RPMI7951 (cell line): ENCODE measurements at regions not wholly inside any gene's neighbourhood (a gene's known extent, or its start where the extent isn't known, plus 50 kb on each side); places are given as distances from the start of the nearest gene placed in this dataset.
A peak's percentile ranks its signal among the peaks of the same experiment; 100 is the strongest.
"Not testable (repeated sequence)": the region's sequence is repeated elsewhere in the genome, so short reads cannot be mapped to it uniquely, and the experiment has no call there.

Source experiments
- DNase-seq: peaks from one replicate; pipeline ENCODE4 v3.0.0-alpha.2; 2012; ENCODE audit warnings: low read depth

GRCh38 chr4:118587946-118588345 lies 97.2 kb upstream of the METTL14 start:
- DNase-seq = no peak

- DNase-seq = no peak
Observed at GRCh38 chr4:118589471-118590055, 95.6 kb upstream of the METTL14 start.

DNA sequence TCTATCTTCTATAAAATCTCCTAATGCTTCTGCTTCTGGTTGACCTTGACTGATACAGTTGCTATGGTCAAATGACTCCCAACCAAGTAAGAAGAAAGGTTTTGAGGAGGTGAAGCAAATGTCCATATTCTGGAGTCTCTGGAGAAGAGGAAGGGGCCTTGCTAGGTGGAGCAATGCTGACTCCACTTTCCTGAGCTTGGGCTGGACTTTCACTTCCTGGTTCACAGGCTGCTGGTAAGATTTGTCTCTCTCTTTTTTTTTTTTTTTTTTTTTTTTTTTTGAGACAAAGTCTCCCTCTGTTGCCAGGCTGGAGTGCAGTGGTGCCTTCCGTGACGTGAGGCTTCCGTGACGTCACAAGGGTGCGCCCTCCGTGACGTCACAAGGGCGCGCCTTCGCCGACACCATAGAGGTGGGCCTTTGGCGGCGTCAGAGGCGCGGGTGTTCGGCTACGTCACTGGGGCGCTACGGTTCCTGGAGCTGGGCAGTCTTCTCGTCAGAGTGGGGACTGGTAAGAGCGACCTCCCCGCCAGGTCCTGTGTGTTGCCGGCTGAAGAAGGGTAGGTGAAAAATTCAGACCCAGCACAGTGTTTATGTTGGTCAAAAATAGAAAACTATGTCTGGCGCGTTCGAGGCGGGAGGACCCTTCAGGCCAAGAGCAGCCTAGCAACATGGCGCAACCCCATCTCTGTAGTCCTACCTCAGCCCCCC lies 93.7 kb upstream of the METTL14 start:
- DNase-seq = peak; percentile 91

- not testable (repeated sequence) for DNase-seq
Observed at GRCh38 chr4:118592289-118592688, 92.9 kb upstream of the METTL14 start.

DNA sequence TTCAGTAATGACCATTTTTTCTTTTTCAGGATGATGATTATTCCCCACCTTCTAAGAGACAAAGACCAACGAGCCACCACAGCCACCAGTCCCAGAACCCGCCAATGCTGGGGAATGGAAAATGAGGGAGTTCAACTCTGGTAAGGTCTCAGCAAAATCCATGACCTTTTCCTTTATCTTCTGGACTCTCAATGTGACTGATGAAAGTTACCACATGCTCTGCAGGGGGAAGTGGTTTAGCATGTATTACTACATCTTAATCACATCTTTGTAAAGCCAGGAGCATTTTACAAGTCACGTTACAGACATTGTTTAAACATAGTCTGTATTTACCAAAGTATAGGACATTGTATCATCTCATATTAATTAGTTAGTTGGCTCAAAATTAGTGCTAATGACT lies 89.3 kb upstream of the METTL14 start:
- not testable (repeated sequence) for DNase-seq

DNA sequence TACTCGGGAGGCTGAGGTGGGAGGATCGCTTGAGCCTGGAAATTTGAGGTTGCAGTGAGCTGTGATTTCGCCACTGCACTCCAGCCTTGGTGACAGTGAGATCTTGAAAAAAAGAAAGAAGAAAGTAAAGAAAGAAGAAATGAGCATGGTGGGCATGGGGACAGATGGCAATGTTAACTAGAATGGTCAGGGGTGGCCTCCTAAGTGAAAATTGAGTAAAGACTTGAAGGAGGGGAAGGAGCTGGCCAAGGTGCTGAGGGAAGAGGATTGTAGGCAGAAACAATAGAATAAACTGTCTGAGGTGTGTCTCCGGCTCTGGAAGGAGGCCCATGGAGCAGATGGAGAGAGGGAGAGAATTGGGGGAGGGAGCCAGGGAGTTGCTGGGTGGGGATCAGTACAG lies 60.1 kb upstream of the METTL14 start:
- not testable (repeated sequence) for DNase-seq

- peak; percentile 47 for DNase-seq
Observed at GRCh38 chr4:118629697-118630096, 55.5 kb upstream of the METTL14 start.

GRCh38 chr4:118630897-118631296 lies 54.3 kb upstream of the METTL14 start:
- not testable (repeated sequence) for DNase-seq

- DNase-seq = not testable (repeated sequence)
Observed at GRCh38 chr4:118631321-118632050, 53.7 kb upstream of the METTL14 start.

GRCh38 chr4:118633476-118633875 lies 51.7 kb upstream of the METTL14 start:
- not testable (repeated sequence) for DNase-seq

DNA sequence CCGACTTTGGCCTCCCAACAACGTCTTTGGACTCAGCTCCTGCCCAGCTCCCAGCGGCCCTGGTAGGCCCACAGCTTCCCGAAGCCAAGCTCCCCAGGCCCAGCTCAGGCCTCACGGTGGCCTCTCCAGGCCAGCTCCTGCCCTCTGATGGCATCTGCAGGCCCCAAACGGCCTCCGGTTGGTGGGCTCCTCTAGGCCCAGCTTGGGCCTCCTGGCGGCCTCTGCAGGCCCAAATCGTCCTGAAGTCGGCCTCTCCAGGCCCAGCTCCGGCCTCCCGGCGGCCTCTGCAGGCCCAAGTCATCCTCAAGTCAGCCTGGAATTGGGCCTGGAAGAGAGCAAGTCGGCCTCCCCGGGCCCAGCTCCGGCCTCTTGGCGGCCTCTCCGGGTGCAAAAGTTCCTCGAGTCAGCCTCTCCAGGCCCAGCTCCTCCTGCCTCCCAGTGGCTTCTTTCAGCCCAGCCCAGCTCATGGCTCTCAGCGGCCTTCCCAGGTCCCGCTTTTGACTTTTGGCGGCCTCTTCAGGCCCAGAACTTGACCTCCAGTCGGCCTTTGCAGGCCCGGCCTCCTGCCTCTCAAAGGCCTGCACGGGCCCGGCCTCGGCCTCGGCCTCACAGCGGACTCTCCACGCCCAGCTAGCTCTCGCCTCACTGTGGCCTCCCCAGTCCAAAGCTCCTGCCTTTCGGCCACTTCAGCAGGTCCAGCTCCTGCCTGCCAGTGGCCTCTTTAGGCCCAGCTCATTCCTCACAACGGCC lies 50.9 kb upstream of the METTL14 start:
- DNase-seq = not testable (repeated sequence)
